ENCODE measurements at regions not wholly inside any gene's neighbourhood (a gene's known extent, or its start where the extent isn't known, plus 50 kb on each side); places are given as distances from the start of the nearest gene placed in this dataset.

GRCh38 chr1:22255341-22256212 is 112.7 kb upstream of the WNT4 start:
- TF ChIP-seq CTCF (conservative IDR thresholded peaks at IDR 0.05 in 1 of 2, IDR thresholded peaks at IDR 0.05 in 1 of 2; ENCODE audit: extremely low read depth in 1 of 2, insufficient read depth in 1 of 2, low read depth in 1 of 2, low read length in 2 of 2) (no peak), EZH2 (IDR thresholded peaks at IDR 0.05; ENCODE audit: borderline replicate concordance, low read length) (no peak)
